ENCODE measurements at regions not wholly inside any gene's neighbourhood (a gene's known extent, or its start where the extent isn't known, plus 50 kb on each side); places are given as distances from the start of the nearest gene placed in this dataset.

DNA sequence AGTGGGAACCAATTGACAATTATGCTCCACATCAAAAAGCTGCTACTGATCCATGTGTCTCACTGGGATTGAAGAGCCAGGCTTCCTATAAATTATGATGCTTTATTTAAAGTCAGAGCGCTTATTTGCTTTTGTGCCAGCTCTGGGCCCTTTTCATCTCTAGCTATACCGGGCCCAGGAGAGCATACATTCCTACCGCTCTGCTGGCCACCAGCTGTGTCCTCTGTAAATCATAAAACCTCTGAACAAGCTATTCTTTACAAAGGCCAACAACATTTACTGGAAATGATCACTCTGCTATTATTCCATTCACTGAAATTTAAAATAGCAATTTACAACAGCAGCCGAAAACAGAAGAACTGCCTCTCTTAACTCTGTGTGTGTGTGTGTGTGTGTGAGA is 86.6 kb downstream of the ZNF608 start:
- Histone ChIP-seq H3K36me3 (no peaks in the 10 kb centered on the region), H3K4me1 (peaks cover 52% of the 10 kb centered on the region), H3K9me3 (no peaks in the 10 kb centered on the region), H3K27ac (no peak overlapping the region), H3K27me3 (no peaks in the 10 kb centered on the region), H3K4me3 (no peak overlapping the region)
- DNase-seq (ENCODE audit: low spot score in 2 of 2) = no peak
- TF ChIP-seq CTCF (IDR thresholded peaks at IDR 0.05) = no peak
- no peak for TF ChIP-seq POLR2A (IDR thresholded peaks at IDR 0.05)
- no peak for TF ChIP-seq POLR2AphosphoS5 (IDR thresholded peaks at IDR 0.05)
- TF ChIP-seq EP300 (IDR thresholded peaks at IDR 0.05) = no peak
- 75% methylated on average over 4 of the region's 4 CpGs for WGBS

GRCh38 chr5:124658867-124659557 is 87.4 kb downstream of the ZNF608 start:
- no peaks in the 10 kb centered on the region for H3K9me3 ChIP-seq
- TF ChIP-seq EP300 (IDR thresholded peaks at IDR 0.05) (no peak), POLR2AphosphoS5 (IDR thresholded peaks at IDR 0.05) (no peak), POLR2A (IDR thresholded peaks at IDR 0.05) (no peak), CTCF (IDR thresholded peaks at IDR 0.05) (no peak)
- 62% methylated on average over 6 of the region's 6 CpGs for WGBS
- peaks cover 55% of the 10 kb centered on the region for H3K4me1 ChIP-seq
- H3K27me3 ChIP-seq = no peaks in the 10 kb centered on the region
- no peaks in the 10 kb centered on the region for H3K36me3 ChIP-seq
- no peak overlapping the region for H3K27ac ChIP-seq
- no peak for DNase-seq (ENCODE audit: low spot score in 2 of 2)
- no peak overlapping the region for H3K4me3 ChIP-seq

- DNase-seq (ENCODE audit: low spot score in 2 of 2) = no peak
- H3K27ac ChIP-seq = peak overlapping the region; percentile 66
- WGBS = 17% methylated on average over 5 of the region's 5 CpGs
- peaks cover 47% of the 10 kb centered on the region for H3K4me1 ChIP-seq
- no peaks in the 10 kb centered on the region for H3K9me3 ChIP-seq
- TF ChIP-seq POLR2AphosphoS5 (IDR thresholded peaks at IDR 0.05) (no peak), EP300 (IDR thresholded peaks at IDR 0.05) (no peak), POLR2A (IDR thresholded peaks at IDR 0.05) (no peak), CTCF (IDR thresholded peaks at IDR 0.05) (no peak)
- H3K36me3 ChIP-seq = no peaks in the 10 kb centered on the region
- no peaks in the 10 kb centered on the region for H3K27me3 ChIP-seq
- H3K4me3 ChIP-seq = peak overlapping the region; percentile 6
Measured at GRCh38 chr5:124655921-124656511, 90.4 kb downstream of the ZNF608 start.

GRCh38 chr5:124655251-124655917 is 91.1 kb downstream of the ZNF608 start:
- Histone ChIP-seq H3K9me3 (no peaks in the 10 kb centered on the region), H3K27ac (peak overlapping the region; percentile 66), H3K27me3 (no peaks in the 10 kb centered on the region), H3K36me3 (no peaks in the 10 kb centered on the region), H3K4me1 (peaks cover 49% of the 10 kb centered on the region), H3K4me3 (peak overlapping the region; percentile 6)
- 28% methylated on average over 8 of the region's 8 CpGs for WGBS
- TF ChIP-seq POLR2A (IDR thresholded peaks at IDR 0.05) (no peak), POLR2AphosphoS5 (IDR thresholded peaks at IDR 0.05) (no peak), EP300 (IDR thresholded peaks at IDR 0.05) (no peak), CTCF (IDR thresholded peaks at IDR 0.05) (no peak)
- DNase-seq (ENCODE audit: low spot score in 2 of 2) = no peak

DNA sequence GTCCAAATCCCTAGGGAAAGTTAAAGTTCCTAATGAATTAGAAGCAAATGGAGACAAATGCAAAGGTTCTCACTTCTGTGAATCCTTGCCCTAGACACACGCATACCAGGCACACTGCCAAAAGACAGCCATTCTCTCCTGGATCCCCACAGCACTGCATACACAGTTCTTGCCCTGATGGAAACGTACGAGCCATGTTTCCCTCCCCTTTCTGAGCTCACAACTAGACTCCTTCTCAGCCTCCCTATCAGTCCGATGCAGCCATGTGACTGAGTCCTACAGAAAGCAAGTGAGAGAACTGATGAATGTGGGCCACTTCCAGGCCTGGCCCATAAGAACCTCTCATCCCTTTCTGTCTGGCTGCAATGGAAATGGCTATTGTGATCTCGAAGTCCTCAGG is 92.0 kb downstream of the ZNF608 start:
- Histone ChIP-seq H3K4me3 (no peak overlapping the region), H3K27me3 (no peaks in the 10 kb centered on the region), H3K27ac (no peak overlapping the region), H3K9me3 (no peaks in the 10 kb centered on the region), H3K4me1 (peaks cover 50% of the 10 kb centered on the region), H3K36me3 (no peaks in the 10 kb centered on the region)
- TF ChIP-seq POLR2A (IDR thresholded peaks at IDR 0.05) (no peak), POLR2AphosphoS5 (IDR thresholded peaks at IDR 0.05) (no peak), CTCF (IDR thresholded peaks at IDR 0.05) (no peak), EP300 (IDR thresholded peaks at IDR 0.05) (no peak)
- WGBS = 80% methylated on average over 5 of the region's 5 CpGs
- no peak for DNase-seq (ENCODE audit: low spot score in 2 of 2)
